ENCODE measurements at regions not wholly inside any gene's neighbourhood (a gene's known extent, or its start where the extent isn't known, plus 50 kb on each side); places are given as distances from the start of the nearest gene placed in this dataset.

- no peak for FAIRE-seq
- intact Hi-C loops (cut with DNase I), result loop anchor here in 1 of 3 donors (10.0 kb wide), 1 partner anchor 650 kb away; the partner anchor contains the start of gene SPRY1
Measured at GRCh38 chr4:124044330-124044729, 647.7 kb downstream of the SPRY1 start.

GRCh38 chr4:124044867-124045266, 648.3 kb downstream of the SPRY1 start:
- H3K9me3 ChIP-seq, result no peaks in the 10 kb centered on the region
- 58 to 72% methylated on average over 5 of the region's 5 CpGs for WGBS, 2 donors
- ATAC-seq (no peak), FAIRE-seq (no peak), DNase-seq (no peak)
- no peaks in the 10 kb centered on the region for H3K36me3 ChIP-seq
- intact Hi-C loops (cut with DNase I), result loop anchor here in 1 of 3 donors (10.0 kb wide), 1 partner anchor 650 kb away; the partner anchor contains the start of gene SPRY1
- H3K27me3 ChIP-seq, result no peaks in the 10 kb centered on the region
- TF ChIP-seq CTCF (IDR thresholded peaks at IDR 0.05), result no peak
- no peak overlapping the region for H3K27ac ChIP-seq
- no peak overlapping the region for H3K4me3 ChIP-seq
- no peaks in the 10 kb centered on the region for H3K4me1 ChIP-seq

More at GRCh38 chr4:124044330-124044729, 647.7 kb downstream of the SPRY1 start:
- no peak for ATAC-seq
- Histone ChIP-seq H3K4me1 (no peaks in the 10 kb centered on the region), H3K4me3 (no peak overlapping the region), H3K27ac (no peak overlapping the region), H3K9me3 (no peaks in the 10 kb centered on the region), H3K27me3 (no peaks in the 10 kb centered on the region), H3K36me3 (no peaks in the 10 kb centered on the region)
- TF ChIP-seq CTCF (IDR thresholded peaks at IDR 0.05), result no peak
- DNase-seq, result no peak

- ATAC-seq (no peak), DNase-seq (no peak), FAIRE-seq (no peak)
- Histone ChIP-seq H3K4me3 (no peak overlapping the region), H3K27ac (no peak overlapping the region), H3K27me3 (no peaks in the 10 kb centered on the region), H3K4me1 (no peaks in the 10 kb centered on the region), H3K36me3 (no peaks in the 10 kb centered on the region), H3K9me3 (no peaks in the 10 kb centered on the region)
- TF ChIP-seq CTCF (IDR thresholded peaks at IDR 0.05), result no peak
- intact Hi-C loops (cut with DNase I), result loop anchor here in 1 of 3 donors (10.0 kb wide), 1 partner anchor 651 kb away; the partner anchor contains the start of gene SPRY1
- WGBS, 2 donors, result 74 to 85% methylated on average over 2 of the region's 2 CpGs
Measured at GRCh38 chr4:124046190-124046589, 649.6 kb downstream of the SPRY1 start.

GRCh38 chr4:124053872-124054538, 657.4 kb downstream of the SPRY1 start:
- intact Hi-C loops (cut with DNase I), result no loop called here
- Histone ChIP-seq H3K36me3 (no peaks in the 10 kb centered on the region), H3K27ac (no peak overlapping the region), H3K27me3 (no peaks in the 10 kb centered on the region), H3K9me3 (no peaks in the 10 kb centered on the region), H3K4me1 (no peaks in the 10 kb centered on the region), H3K4me3 (no peak overlapping the region)
- FAIRE-seq, result no peak
- DNase-seq, result no peak
- 70 to 83% methylated on average over 4 of the region's 4 CpGs for WGBS, 2 donors
- no peak for ATAC-seq
- no peak for TF ChIP-seq CTCF (IDR thresholded peaks at IDR 0.05)

- no peak for TF ChIP-seq CTCF (IDR thresholded peaks at IDR 0.05)
- no peaks in the 10 kb centered on the region for H3K36me3 ChIP-seq
- intact Hi-C loops (cut with DNase I), result no loop called here
- ATAC-seq (no peak), FAIRE-seq (no peak), DNase-seq (no peak)
- H3K4me3 ChIP-seq, result no peak overlapping the region
- 51 to 79% methylated on average over 1 of the region's 1 CpG for WGBS, 2 donors
- peaks cover 0 to 4% (median 4%) of the 10 kb centered on the region in 3 donors for H3K4me1 ChIP-seq
- no peak overlapping the region for H3K27ac ChIP-seq
- H3K9me3 ChIP-seq, result no peaks in the 10 kb centered on the region
- no peaks in the 10 kb centered on the region for H3K27me3 ChIP-seq
Measured at GRCh38 chr4:124055336-124055735, 657.2 kb downstream of the ANKRD50 start.

All from pancreas (tissue), 10 donors.